ENCODE measurements at regions not wholly inside any gene's neighbourhood (a gene's known extent, or its start where the extent isn't known, plus 50 kb on each side); places are given as distances from the start of the nearest gene placed in this dataset.

DNA sequence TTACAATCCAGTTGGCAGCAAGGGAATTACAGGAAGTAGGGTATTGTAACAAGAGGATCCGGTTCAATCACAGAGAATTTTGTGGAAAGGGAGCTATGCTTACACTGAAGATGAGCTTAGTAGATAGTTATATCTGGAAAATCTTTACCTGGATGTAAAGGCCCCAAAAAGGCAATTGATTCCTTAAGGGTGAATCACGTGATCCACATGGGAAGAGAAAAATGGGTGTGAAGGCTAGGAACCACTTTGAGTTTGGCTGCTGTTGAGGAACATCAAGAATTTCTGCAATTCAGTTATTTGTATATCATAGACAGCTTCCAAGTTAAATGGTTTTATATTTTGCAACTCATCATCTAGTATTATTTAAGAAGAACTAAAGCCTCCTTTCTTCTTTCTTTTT is 194.0 kb upstream of the ARHGAP24 start:
- H3K9me1 ChIP-seq (ENCODE audit: control insufficient read depth, insufficient read depth, low read length): no peaks in the 10 kb centered on the region
- ATAC-seq: no peak
- no peak for FAIRE-seq
- in situ Hi-C loops (cut with MboI): no loop called here
- H2AFZ ChIP-seq (ENCODE audit: low read depth, low read length): no peak overlapping the region
- POLR2A ChIA-PET: no interaction called here
- no peak for DNase-seq (ENCODE audit: extremely low read depth in 1 of 4, low spot score in 3 of 4)
- no peaks in the 10 kb centered on the region; the same call in 1 of the 2 replicates for H3K9me3 ChIP-seq (replicated peaks; ENCODE audit: control insufficient read depth, insufficient read depth, low read depth, low read length)
- no peak overlapping the region for H3K4me3 ChIP-seq
- CTCF ChIA-PET (ENCODE audit: low intra/inter-chr PET ratio): no interaction called here
- 0% methylated on average over 2 of the region's 2 CpGs for WGBS (ENCODE audit: insufficient coverage, low coverage, missing lambda C conversion rate)
- no peaks in the 10 kb centered on the region for H4K20me1 ChIP-seq (replicated peaks; ENCODE audit: control insufficient read depth, insufficient read depth, low read length)
- BruUV-seq (replicated peaks): no TSS peak
- H3K27ac ChIP-seq (ENCODE audit: extremely low read depth, low read depth, low read length): no peak overlapping the region
- H3K79me2 ChIP-seq (ENCODE audit: control insufficient read depth, insufficient read depth, low read length): no peaks in the 10 kb centered on the region
- no peaks in the 10 kb centered on the region for H3K27me3 ChIP-seq (ENCODE audit: control insufficient read depth in 2 of 2, insufficient read depth in 2 of 2, low read length in 2 of 2)
- no peaks in the 10 kb centered on the region for H3K4me1 ChIP-seq (replicated peaks in 1 of 2; ENCODE audit: control insufficient read depth in 2 of 2, insufficient read depth in 2 of 2, low read length in 2 of 2)
- no peak overlapping the region for H3K9ac ChIP-seq (ENCODE audit: insufficient read depth in 1 of 2, low read depth in 2 of 2, low read length in 2 of 2)
- intact Hi-C loops (cut with micrococcal nuclease): no loop called here
- no peak overlapping the region for H3K4me2 ChIP-seq (ENCODE audit: insufficient read depth, low read length)
- H3K36me3 ChIP-seq (ENCODE audit: control insufficient read depth, insufficient read depth, low read length): no peaks in the 10 kb centered on the region
- no peak for TF ChIP-seq BCL6 (CRISPR knock-in tag; IDR thresholded peaks at IDR 0.05)
- no peak for TF ChIP-seq RBM25 (IDR thresholded peaks at IDR 0.05; ENCODE audit: low read depth, low read length, severe bottlenecking)
- TF ChIP-seq, protein P1, sequence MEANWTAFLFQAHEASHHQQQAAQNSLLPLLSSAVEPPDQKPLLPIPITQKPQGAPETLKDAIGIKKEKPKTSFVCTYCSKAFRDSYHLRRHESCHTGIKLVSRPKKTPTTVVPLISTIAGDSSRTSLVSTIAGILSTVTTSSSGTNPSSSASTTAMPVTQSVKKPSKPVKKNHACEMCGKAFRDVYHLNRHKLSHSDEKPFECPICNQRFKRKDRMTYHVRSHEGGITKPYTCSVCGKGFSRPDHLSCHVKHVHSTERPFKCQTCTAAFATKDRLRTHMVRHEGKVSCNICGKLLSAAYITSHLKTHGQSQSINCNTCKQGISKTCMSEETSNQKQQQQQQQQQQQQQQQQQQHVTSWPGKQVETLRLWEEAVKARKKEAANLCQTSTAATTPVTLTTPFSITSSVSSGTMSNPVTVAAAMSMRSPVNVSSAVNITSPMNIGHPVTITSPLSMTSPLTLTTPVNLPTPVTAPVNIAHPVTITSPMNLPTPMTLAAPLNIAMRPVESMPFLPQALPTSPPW (CRISPR knock-in tag; IDR thresholded peaks at IDR 0.05): no peak
- TF ChIP-seq NFIX (CRISPR knock-in tag; IDR thresholded peaks at IDR 0.05; ENCODE audit: low read depth): no peak
- no peak for TF ChIP-seq CSDE1 (IDR thresholded peaks at IDR 0.05)
- TF ChIP-seq TFE3 (CRISPR knock-in tag; IDR thresholded peaks at IDR 0.05): peak; percentile 76
- TF ChIP-seq MAZ (CRISPR knock-in tag; conservative IDR thresholded peaks at IDR 0.05 in 1 of 2, IDR thresholded peaks at IDR 0.05 in 1 of 2): no peak
- TF ChIP-seq ARHGAP35 (IDR thresholded peaks at IDR 0.05; ENCODE audit: partially characterized antibody): no peak

Data from K562 (cell line).